ENCODE measurements at regions not wholly inside any gene's neighbourhood (a gene's known extent, or its start where the extent isn't known, plus 50 kb on each side); places are given as distances from the start of the nearest gene placed in this dataset.

DNA sequence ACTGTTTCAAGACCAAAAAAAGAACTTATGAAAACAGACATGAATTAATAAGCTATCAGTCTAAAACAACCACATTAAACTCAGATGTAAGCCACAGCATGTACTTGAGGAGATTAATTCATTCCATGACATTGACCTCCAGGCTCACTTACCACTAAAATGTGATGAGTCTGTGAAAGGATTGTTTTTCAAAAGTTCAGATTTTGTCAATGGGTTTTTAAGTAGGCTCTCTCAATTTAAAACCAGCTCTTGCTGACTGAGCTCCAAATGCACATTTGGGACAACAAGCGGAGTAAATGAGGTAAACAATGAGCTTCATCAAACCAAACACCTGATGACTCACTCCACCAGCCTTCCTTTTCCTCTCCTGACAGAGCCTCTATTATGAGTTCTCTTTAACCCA, 197.0 kb downstream of the SIM1 start:
- no peak for DNase-seq

DNA sequence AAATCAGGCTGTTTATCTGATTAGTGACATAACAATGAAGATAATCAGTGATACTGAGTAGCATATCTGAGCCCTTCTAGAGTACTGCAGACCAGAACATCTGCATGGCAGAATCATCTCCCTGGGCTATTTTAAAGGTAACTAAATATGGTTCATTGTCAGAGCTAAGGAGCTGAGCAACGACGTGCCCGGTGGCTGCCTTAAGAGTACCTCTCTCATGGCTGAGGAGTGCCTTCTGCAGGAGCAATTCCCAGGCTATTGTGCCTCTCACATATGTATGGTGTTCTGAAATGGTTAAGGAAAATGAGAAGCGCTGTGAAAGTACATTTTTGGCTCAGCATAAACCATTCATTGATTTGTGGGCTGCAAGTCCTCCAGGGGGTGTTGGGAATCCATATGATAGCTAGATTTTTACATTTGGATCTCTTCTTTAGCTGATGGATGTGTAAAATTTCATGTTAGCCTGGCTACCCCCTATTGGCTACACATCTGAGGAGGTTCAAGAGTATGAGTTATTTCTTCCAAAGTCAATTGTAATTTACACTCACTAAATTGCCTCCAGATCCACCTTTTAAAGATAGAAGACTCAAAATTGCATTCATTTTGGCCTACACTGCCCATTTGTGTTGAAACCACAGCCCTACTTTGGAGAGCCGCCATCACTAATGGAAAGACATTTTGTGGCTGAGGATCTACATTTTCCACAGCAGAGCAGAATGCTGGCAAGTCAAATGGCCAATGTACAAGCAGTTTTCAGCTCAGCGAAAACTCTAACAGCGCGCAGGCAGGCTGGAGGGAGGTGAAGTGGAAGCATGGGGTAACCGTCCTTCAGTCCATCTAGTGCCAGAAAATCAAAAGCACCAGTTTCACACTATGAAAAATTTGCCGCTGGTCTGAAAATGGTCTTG, 198.0 kb downstream of the SIM1 start:
- DNase-seq = no peak

DNA sequence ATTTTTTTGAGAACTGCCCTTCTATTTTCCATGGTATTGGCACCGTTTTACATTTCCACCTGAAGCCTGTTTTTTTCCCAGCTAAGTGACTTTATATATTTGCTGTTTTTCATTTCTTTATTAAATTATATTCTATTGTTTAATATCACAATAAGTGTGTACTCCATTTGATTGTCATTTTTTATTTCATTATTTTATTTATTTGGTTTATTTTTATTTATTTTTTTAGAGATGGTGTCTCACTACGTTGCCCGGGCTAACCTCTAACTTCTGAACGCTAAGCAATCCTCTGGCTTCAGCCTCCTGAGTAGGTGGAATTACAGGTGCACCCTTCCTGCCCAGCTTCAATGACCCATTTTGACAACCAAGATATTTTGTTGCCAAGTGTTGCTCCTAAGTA, 202.6 kb downstream of the SIM1 start:
- no peak for DNase-seq

DNA sequence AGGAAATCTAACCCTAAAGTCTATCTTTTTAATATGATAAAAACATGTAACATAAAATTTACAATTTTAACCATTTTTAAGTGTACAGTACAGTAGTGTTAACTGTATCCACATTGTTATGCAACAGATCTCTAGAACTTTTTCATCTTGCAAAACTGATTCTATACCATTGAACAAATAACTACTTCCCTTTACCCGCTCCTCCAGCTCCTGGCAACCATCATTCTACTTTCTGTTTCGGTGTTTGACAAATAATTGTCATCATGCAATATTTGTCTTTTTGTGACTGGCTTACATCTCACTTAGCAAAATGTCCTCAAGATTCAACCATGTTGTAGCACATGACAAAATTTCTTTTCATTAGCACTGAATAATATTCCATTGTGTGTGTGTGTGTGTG, 203.2 kb downstream of the SIM1 start:
- DNase-seq = no peak

DNA sequence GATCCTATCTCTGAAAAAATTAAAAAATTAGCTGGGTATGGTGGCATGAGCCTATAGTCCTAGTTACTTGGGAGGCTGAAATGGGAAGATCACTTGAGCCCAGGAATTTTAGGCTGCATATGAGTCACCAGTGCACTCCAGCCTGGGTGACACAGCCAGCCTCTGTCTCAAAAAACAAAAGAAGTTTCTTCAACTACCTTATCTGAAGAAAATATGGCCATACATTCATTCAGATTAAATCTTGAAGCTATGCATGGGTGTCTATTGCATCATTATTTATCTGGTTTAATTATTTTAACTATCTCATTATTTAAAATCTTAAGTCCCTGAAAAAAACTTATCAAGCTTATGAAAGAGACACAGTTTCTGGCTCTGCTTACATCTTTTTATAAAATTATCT, 204.1 kb downstream of the SIM1 start:
- no peak for DNase-seq

DNA sequence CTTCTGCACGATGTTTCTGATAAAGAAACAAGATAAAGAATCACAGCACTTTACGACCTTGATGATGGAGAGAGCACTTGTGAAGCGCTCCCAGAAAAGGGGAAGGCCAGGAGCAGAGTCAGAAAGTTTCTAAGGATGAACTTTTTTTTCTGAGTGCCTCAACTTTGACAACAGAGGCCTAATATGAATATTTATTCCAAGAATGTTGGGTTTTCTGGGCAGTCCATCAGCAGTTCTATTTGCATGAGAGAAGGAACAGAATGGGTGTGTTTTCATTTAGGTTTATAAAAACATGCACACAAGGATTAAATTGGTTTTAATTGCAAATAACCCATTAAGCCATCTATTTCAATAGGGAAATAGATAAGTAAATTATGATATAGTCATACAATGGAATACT, 204.9 kb downstream of the SIM1 start:
- no peak for DNase-seq

DNA sequence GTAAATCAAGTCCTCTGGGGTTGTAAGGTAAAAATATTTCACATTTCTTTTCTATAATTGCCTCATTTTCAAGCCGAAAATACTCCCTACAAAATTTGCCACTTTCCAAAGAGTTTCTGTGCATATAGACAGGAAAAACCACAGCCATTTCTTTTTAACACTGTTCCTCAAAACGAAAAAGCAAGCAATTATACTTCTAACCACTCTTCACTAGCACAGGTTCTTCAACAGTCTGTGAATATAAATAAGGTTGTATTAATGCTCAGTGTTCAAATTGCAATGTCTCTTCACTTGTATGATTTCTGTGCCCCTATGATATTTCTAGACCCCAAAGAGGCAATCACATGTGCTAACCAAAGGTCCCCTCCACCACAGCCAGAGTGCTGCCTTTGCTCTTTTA, 206.0 kb downstream of the SIM1 start:
- no peak for DNase-seq

DNA sequence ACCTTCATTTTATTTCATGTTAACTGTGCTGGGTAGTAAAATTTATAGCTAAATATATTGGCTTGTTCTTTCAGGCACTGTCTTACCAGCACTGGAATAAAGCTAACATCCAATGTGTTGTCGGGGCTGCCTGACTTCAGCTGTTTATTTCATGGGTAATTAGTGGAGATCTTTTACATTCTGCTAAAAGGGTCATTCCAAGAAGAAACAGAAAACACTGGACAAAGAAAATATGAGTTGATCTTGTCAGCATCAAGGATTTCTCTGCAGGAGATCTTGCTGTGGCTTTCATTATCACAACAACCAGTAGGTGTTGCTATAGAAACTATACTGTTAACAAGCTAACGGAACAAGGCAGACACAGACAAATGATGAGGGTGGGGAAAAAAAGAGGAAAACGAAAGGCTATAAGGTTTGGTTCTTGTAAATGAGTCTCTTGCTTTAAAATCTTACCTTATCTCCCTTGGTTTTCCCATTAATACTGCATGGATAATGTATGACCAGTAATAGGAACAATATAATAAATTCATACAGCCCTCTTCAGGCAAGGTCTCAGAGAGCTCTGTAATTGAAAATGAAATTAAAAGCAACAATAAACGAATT, 206.8 kb downstream of the SIM1 start:
- DNase-seq = no peak

DNA sequence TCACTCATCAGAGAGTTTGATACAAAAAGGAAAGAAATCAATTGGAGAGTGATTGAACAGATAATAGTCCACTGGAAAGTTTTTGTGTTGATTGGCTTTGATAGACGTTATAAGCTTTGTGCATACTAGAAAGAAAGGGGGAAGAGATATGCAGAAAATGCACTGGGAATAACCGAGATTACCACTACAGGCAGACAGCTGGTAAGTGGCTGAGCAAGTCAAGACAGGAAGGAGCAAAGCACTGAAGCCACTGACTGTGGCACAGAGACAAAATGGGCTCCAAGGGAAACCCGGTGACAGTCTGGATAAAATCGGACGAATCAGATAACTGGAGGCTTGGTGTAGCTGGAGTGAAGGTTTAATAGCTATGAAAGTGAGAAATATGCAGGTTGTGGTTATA, 209.0 kb downstream of the SIM1 start:
- no peak for DNase-seq

DNA sequence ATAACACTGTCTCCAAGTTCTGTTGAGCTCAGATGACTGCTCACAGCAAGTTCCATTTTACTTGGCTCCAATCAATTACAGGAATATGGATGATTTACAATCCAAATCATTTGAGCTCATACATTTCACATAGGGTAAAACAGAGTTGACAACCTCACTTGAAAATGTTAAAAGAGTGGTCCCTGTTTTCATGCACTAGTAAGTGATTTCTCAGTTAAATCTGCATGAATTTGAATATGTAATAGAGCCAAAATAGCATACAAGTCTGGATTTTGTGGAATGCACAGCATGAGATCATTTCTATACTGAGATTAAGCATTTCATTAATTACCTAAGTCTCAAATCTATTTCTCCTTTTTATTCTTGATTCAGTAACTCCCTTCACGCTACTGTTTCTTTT, 217.6 kb downstream of the SIM1 start:
- no peak for DNase-seq

DNA sequence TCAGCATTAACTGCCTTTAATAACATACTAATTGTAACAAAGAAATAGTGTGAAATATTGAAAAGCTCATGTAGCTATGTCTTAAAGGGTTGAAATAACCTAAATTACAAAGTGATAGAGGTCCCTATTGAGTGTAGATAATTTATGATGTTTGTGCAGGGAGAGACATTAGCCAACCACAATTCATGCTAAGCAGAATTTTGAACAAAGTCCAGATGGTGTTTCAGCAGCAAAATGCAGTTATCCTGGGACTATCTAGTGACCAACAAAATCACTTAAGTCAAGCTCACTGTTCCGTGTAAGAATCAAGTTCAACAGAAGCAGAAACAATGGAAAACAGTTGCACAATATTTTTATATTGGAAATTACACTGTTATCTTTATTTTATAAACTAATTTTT, 218.5 kb downstream of the SIM1 start:
- DNase-seq = no peak

DNA sequence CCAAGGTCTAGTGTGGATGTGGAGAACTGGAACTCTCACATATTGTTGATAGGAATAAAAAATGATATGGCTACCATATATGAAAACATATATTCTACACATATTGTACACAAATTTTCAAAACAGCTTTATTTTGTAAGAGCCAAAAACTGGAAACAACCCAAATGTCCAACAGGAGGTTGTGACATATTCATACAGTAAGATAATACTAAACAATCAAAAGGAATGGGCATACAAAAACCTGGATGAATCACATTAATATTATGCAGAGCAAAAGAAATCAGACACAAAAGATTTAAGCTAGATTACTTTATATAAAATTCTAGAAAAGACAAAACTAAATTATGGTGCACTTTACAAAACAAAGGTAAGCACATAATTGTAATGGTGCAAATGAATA, 223.9 kb downstream of the SIM1 start:
- DNase-seq = no peak

DNA sequence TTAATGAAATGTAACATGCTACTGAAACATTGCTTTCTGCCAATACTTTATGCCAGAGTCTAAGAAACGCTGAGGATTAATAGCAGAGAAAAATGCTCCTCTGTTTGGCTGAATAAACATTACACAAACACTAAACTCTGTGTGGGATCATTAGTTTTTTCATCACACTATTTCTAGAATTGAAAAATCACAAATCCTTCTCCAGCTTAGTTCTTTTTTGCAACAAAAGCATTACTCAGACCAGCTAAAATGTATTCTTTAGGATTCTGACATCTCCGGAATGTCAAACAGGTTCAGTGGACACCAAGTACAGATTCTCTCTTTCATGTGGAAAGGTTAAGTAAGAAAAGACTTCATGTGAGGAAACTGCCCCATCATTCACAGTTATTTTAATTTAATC, 226.9 kb downstream of the SIM1 start:
- no peak for DNase-seq

DNA sequence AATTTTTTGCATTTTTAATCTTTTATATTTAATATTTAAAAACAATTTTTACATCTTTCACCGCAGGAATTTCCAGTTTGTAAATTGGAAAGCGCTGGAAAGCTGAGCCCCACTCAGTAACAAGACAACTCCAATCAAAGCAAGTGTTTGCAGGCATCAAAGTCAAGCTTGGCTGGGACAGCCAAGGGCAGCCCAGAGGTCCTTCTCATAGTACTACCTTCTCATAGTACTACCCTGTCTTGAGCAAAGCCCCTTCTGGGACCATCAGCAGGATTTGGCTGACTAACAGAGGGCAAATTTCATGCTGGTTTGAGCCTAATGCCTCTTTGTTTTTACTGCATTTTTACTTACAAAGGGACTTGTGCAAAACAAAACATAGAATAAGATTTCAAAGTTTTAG, 228.3 kb downstream of the SIM1 start:
- DNase-seq = no peak

DNA sequence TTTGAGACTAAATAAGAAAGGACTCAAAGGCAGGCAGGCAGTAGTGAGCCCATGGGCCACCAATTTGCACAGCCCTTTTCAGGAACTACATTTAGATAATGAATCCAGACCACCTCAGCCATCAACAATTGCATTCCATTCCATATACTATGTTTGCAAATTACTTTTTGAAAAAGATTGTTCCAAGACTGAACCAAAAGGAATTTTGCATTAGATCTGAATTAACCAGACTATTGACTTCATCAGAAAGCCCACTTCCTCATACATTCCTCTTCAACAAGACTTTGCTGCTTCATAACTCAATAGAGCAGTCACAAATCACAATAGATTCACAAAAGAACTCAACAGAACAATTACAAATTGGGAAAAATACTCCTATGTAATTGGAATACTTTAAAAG, 229.1 kb downstream of the SIM1 start:
- no peak for DNase-seq

DNA sequence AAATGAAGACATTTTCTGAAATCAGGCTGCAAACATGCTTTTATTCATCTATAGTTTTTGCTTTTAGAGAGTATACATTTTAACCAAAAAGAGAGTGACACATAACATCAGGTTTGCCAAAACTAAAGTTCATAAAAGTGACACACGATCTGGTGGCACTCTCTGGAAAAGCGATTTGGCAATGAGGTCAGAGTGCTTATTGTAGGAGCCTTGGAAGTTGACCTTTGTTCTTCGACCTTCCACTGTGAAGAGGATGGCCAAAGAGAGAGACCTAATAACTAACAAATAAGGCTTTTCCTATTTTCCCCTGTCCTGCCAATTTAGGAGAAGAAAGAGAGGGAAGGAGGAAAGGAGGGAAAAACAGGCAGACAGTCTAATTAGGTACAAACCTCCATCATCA, 230.1 kb downstream of the SIM1 start:
- no peak for DNase-seq

DNA sequence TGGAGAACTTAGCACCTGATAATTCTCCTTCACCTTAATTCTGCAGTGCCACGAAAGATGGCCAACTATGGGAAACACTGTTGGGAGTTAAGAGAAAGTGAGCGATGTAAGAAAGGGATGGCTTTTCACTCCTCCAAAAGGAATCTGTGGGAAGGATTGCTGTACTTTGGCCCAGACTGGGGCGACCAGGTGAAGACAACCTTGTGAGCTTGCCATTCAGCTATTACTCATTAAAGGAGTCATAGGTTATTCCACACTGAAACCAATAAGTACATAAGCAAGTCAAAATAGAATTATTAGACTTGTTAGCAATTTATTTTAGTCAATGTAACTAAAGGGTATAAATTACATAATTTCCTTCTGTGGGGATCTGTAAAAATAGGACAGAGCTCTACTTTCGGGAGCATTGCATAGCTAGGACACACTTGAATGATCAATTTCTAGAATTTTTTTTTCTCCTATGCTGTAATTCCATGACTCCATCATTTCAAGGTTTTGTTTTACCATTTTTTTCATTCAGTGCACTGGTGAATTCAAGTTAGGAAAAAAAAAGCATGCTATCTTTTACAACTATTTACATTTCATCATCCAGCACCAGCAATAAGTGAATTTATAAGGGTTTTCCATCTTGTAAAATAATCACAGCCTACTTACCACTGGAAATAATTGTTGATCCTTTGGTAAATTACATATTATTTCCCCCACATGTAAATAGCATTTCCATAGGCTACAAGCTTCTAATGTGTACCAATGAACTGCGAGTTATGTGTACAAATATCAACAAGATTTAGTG, 231.7 kb downstream of the SIM1 start:
- DNase-seq = no peak

DNA sequence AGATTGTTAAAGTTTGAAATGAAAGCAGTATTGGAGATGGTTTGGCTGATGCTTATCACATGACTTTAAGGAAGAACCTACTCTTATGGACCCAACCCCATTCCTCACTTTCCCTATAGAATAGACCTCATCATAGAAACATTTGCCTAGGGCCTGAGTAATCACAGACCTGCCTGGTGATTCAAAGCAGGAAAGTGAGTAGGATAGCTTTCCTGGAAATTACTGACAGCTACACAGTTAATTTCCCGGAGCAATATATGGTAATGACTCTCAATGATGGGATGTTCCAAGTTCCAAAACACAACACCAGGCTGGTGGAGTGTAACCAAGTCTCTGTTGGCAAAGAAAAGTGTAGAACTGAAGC, 233.8 kb downstream of the SIM1 start:
- no peak for DNase-seq

DNA sequence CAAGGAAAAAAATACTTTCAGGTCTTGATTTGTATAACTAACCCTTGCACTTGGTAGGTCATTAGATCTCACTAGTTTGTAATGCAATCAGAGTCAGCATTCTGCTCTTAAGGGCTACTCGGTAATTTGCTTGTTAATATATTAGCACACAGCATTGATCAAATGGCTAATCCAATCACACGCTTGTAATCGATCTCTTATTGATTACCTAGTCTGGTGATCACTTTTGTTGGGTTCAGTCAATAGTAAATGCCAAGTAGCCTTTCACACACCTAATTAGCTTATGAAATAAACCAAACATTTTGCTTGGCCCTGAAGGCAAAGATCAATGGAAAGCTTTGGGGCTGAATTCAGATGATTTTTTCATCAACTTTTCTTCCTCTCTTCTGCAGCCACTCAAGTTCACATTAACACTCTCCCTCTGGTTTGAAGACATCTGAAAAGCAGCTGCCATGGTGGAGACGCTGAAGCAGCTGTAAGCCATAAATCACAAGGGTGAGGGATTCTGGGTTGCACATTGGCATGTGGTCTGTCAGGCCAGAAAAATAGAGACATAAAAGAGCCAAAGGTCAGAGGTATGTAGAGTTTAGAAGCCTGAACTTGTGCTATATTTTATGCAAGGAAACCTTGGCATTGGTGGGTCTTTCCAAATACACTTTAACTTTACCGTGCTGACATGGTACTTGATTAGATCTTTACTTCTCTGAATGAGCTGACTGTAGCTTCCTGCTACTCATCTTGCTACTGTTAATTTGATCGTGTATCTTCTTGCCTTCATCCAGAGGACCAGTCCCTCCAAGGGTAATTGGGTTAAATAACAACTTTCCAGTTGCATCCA, 234.4 kb downstream of the SIM1 start:
- no peak for DNase-seq

DNA sequence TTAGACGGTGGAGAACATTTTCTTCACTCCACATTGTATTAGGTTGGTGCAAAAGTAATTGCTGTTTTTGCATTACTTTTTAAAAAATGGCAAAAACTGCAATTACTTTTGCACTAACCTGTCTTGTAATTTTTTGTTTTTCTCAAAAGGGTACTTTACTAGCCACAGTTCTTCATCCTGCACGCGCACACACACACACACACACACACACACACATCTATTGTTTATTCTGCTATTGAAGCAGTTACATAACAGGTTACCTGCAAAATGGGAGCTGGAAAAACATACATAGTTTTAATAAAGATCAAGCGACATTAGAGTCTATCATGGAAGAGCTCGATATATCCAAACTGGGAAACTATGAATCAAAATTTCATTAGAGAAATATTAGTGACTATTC, 235.2 kb downstream of the SIM1 start:
- DNase-seq = no peak

DNA sequence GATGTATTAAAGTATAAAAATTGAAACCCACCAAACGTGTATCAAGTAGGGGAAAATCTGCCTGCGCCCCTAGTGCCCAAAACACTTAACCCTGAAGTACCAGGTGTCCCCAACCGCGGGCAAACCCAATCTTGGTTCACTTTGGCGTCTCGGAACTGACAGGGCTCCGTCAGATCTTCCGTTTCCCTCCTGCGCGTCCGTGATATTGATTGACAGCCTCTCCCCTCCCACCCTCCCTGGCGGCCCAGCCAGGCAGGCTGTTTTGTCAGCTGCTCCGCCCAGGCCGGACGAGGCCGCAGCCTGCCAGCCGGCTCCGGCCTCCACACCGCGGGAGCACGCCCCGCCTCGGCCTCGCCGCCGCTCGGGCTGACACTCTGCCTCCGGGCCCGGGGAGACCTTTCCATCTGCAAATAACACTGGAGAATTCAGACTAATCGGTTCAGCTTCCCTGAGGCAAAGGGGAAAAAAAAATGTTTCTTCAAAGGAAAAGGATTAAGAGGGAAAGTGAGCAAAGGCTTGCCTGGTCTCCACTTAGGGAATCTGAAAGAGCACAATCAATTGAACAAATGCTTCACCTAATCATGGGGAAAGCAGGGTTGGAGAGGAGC, 234.9 kb upstream of the MCHR2 start:
- peak; percentile 59 for DNase-seq

DNA sequence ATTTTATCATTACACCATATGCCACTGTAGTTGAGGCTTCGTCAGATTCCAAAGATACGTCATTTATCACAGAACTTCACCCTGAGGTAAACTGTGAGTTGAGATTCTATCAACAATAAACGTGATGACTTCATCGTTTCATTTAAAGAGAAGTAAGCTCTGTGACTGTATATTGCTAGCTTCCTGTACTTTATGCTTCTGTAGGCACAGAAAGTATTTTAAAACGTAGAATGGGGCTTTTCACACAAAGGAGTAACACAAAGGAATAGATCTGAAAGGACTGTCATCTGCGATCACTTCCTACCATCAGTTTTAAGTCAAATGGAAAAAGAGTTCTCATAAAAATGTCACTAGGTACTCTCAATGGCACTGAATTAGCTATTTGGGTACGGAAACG, 234.4 kb upstream of the MCHR2 start:
- no peak for DNase-seq

DNA sequence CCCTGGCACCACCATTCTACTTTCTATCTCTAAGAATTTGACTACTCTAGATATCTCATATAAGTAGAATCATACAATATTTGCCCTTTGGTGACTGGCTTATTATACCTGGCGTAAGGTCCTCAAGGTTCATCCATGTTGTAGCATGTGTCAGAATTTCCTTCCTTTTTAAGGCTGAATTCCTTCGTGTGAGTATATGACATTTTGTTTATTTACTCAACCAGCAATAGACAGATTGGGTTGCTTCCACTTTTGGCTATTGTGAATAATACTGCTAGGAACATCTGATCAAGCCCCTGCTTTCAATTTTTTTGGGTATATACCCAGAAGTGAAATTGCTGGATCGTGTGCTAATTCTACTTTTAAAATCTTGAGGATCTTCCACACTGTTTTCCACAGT, 232.8 kb upstream of the MCHR2 start:
- no peak for DNase-seq

Data from activated CD8-positive, alpha-beta memory T cell treated with anti-CD3 and anti-CD28 coated beads for 24 hours (primary cell).